ENCODE measurements at regions not wholly inside any gene's neighbourhood (a gene's known extent, or its start where the extent isn't known, plus 50 kb on each side); places are given as distances from the start of the nearest gene placed in this dataset.
"Not testable (repeated sequence)": the region's sequence is repeated elsewhere in the genome, so short reads cannot be mapped to it uniquely, and the experiment has no call there.

DNA sequence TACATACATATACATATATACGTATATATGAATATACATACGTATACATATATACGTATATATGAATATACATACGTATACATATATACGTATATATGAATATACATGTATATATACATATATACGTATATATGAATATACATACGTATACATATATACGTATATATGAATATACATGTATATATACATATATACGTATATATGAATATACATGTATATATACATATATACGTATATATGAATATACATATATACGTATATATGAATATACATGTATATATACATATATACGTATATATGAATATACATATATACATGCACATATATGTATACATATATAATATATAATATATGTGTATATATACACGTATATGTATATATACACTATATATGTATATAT, 384.0 kb downstream of the TFAP2B start:
- not testable (repeated sequence) for H3K27ac ChIP-seq (ENCODE audit: low read depth, low read length); H3K27me3 ChIP-seq (ENCODE audit: control insufficient read depth in 1 of 2, insufficient read depth in 2 of 2, low read length in 2 of 2); H3K36me3 ChIP-seq (ENCODE audit: control insufficient read depth in 1 of 2, insufficient read depth in 2 of 2, low read length in 2 of 2); H3K4me3 ChIP-seq (ENCODE audit: low read depth in 1 of 2, low read length in 2 of 2); H3K9me3 ChIP-seq (ENCODE audit: control insufficient read depth in 1 of 2, low read length in 2 of 2); H3K4me1 ChIP-seq (ENCODE audit: control insufficient read depth in 1 of 2, insufficient read depth in 2 of 2, low read length in 2 of 2); H3K9ac ChIP-seq (ENCODE audit: low read depth in 1 of 2, low read length in 2 of 2)

- Histone ChIP-seq H3K27me3 (ENCODE audit: control insufficient read depth in 1 of 2, insufficient read depth in 2 of 2, low read length in 2 of 2) (no peaks in the 10 kb centered on the region), H3K36me3 (ENCODE audit: control insufficient read depth in 1 of 2, insufficient read depth in 2 of 2, low read length in 2 of 2) (no peaks in the 10 kb centered on the region), H3K4me1 (ENCODE audit: control insufficient read depth in 1 of 2, insufficient read depth in 2 of 2, low read length in 2 of 2) (no peaks in the 10 kb centered on the region), H3K9ac (ENCODE audit: low read depth in 1 of 2, low read length in 2 of 2) (no peak overlapping the region), H3K4me3 (ENCODE audit: low read depth in 1 of 2, low read length in 2 of 2) (no peak overlapping the region), H3K27ac (ENCODE audit: low read depth, low read length) (no peak overlapping the region), H3K9me3 (ENCODE audit: control insufficient read depth in 1 of 2, low read length in 2 of 2) (no peaks in the 10 kb centered on the region)
Observed at GRCh38 chr6:51203504-51203903, 384.8 kb downstream of the TFAP2B start.

DNA sequence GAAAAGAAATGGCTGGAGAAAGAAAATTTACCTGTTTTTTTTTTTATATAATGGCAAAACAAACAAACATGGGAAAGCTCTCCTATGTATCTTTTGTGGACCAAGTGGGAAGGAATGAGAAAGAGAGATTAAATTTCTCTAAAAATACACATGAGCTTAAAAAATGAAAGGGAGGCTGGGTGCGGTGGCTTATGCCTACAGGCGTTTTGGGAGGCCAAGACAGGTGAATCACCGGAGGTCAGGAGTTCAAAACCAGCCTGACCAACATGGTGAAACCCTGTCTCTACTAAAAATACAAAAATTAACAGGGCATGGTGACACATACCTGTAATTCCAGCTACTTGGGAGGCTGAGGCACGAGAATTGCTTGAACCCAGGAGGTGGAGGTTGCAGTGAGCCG, 388.0 kb downstream of the TFAP2B start:
- H3K9me3 ChIP-seq (ENCODE audit: control insufficient read depth in 1 of 2, low read length in 2 of 2); H3K27me3 ChIP-seq (ENCODE audit: control insufficient read depth in 1 of 2, insufficient read depth in 2 of 2, low read length in 2 of 2); H3K27ac ChIP-seq (ENCODE audit: low read depth, low read length); H3K9ac ChIP-seq (ENCODE audit: low read depth in 1 of 2, low read length in 2 of 2); H3K4me1 ChIP-seq (ENCODE audit: control insufficient read depth in 1 of 2, insufficient read depth in 2 of 2, low read length in 2 of 2); H3K4me3 ChIP-seq (ENCODE audit: low read depth in 1 of 2, low read length in 2 of 2); H3K36me3 ChIP-seq (ENCODE audit: control insufficient read depth in 1 of 2, insufficient read depth in 2 of 2, low read length in 2 of 2): not testable (repeated sequence)

GRCh38 chr6:51209651-51210050, 391.0 kb downstream of the TFAP2B start:
- Histone ChIP-seq H3K27me3 (ENCODE audit: control insufficient read depth in 1 of 2, insufficient read depth in 2 of 2, low read length in 2 of 2) (peaks cover 0 to 5% of the 10 kb centered on the region in 2 donors), H3K36me3 (ENCODE audit: control insufficient read depth in 1 of 2, insufficient read depth in 2 of 2, low read length in 2 of 2) (no peaks in the 10 kb centered on the region), H3K27ac (ENCODE audit: low read depth, low read length) (no peak overlapping the region), H3K4me1 (ENCODE audit: control insufficient read depth in 1 of 2, insufficient read depth in 2 of 2, low read length in 2 of 2) (no peaks in the 10 kb centered on the region), H3K4me3 (ENCODE audit: low read depth in 1 of 2, low read length in 2 of 2) (no peak overlapping the region), H3K9ac (ENCODE audit: low read depth in 1 of 2, low read length in 2 of 2) (no peak overlapping the region), H3K9me3 (ENCODE audit: control insufficient read depth in 1 of 2, low read length in 2 of 2) (no peaks in the 10 kb centered on the region)

- no peaks in the 10 kb centered on the region for H3K9me3 ChIP-seq (ENCODE audit: control insufficient read depth in 1 of 2, low read length in 2 of 2)
- no peak overlapping the region for H3K27ac ChIP-seq (ENCODE audit: low read depth, low read length)
- no peak overlapping the region for H3K9ac ChIP-seq (ENCODE audit: low read depth in 1 of 2, low read length in 2 of 2)
- H3K36me3 ChIP-seq (ENCODE audit: control insufficient read depth in 1 of 2, insufficient read depth in 2 of 2, low read length in 2 of 2): no peaks in the 10 kb centered on the region
- H3K27me3 ChIP-seq (ENCODE audit: control insufficient read depth in 1 of 2, insufficient read depth in 2 of 2, low read length in 2 of 2): peaks cover 0 to 5% of the 10 kb centered on the region in 2 donors
- no peaks in the 10 kb centered on the region for H3K4me1 ChIP-seq (ENCODE audit: control insufficient read depth in 1 of 2, insufficient read depth in 2 of 2, low read length in 2 of 2)
- H3K4me3 ChIP-seq (ENCODE audit: low read depth in 1 of 2, low read length in 2 of 2): peak overlapping the region in 1 of 2 donors; percentile 17
Observed at GRCh38 chr6:51213811-51214210, 395.1 kb downstream of the TFAP2B start.

GRCh38 chr6:51214442-51214841, 395.8 kb downstream of the TFAP2B start:
- Histone ChIP-seq H3K4me3 (ENCODE audit: low read depth in 1 of 2, low read length in 2 of 2) (no peak overlapping the region), H3K27ac (ENCODE audit: low read depth, low read length) (no peak overlapping the region), H3K4me1 (ENCODE audit: control insufficient read depth in 1 of 2, insufficient read depth in 2 of 2, low read length in 2 of 2) (no peaks in the 10 kb centered on the region), H3K27me3 (ENCODE audit: control insufficient read depth in 1 of 2, insufficient read depth in 2 of 2, low read length in 2 of 2) (peaks cover 0 to 5% of the 10 kb centered on the region in 2 donors), H3K36me3 (ENCODE audit: control insufficient read depth in 1 of 2, insufficient read depth in 2 of 2, low read length in 2 of 2) (no peaks in the 10 kb centered on the region), H3K9me3 (ENCODE audit: control insufficient read depth in 1 of 2, low read length in 2 of 2) (no peaks in the 10 kb centered on the region), H3K9ac (ENCODE audit: low read depth in 1 of 2, low read length in 2 of 2) (no peak overlapping the region)

- H3K36me3 ChIP-seq (ENCODE audit: control insufficient read depth in 1 of 2, insufficient read depth in 2 of 2, low read length in 2 of 2): no peaks in the 10 kb centered on the region
- H3K4me1 ChIP-seq (ENCODE audit: control insufficient read depth in 1 of 2, insufficient read depth in 2 of 2, low read length in 2 of 2): no peaks in the 10 kb centered on the region
- H3K27me3 ChIP-seq (ENCODE audit: control insufficient read depth in 1 of 2, insufficient read depth in 2 of 2, low read length in 2 of 2): peaks cover 0 to 5% of the 10 kb centered on the region in 2 donors
- no peak overlapping the region for H3K9ac ChIP-seq (ENCODE audit: low read depth in 1 of 2, low read length in 2 of 2)
- no peak overlapping the region for H3K4me3 ChIP-seq (ENCODE audit: low read depth in 1 of 2, low read length in 2 of 2)
- H3K27ac ChIP-seq (ENCODE audit: low read depth, low read length): no peak overlapping the region
- H3K9me3 ChIP-seq (ENCODE audit: control insufficient read depth in 1 of 2, low read length in 2 of 2): no peaks in the 10 kb centered on the region
Observed at GRCh38 chr6:51218181-51218580, 399.5 kb downstream of the TFAP2B start.

- H3K27me3 ChIP-seq (ENCODE audit: control insufficient read depth in 1 of 2, insufficient read depth in 2 of 2, low read length in 2 of 2); H3K4me1 ChIP-seq (ENCODE audit: control insufficient read depth in 1 of 2, insufficient read depth in 2 of 2, low read length in 2 of 2); H3K27ac ChIP-seq (ENCODE audit: low read depth, low read length); H3K4me3 ChIP-seq (ENCODE audit: low read depth in 1 of 2, low read length in 2 of 2); H3K9ac ChIP-seq (ENCODE audit: low read depth in 1 of 2, low read length in 2 of 2); H3K36me3 ChIP-seq (ENCODE audit: control insufficient read depth in 1 of 2, insufficient read depth in 2 of 2, low read length in 2 of 2); H3K9me3 ChIP-seq (ENCODE audit: control insufficient read depth in 1 of 2, low read length in 2 of 2): not testable (repeated sequence)
Observed at GRCh38 chr6:51224580-51225240, 406.0 kb downstream of the TFAP2B start.

DNA sequence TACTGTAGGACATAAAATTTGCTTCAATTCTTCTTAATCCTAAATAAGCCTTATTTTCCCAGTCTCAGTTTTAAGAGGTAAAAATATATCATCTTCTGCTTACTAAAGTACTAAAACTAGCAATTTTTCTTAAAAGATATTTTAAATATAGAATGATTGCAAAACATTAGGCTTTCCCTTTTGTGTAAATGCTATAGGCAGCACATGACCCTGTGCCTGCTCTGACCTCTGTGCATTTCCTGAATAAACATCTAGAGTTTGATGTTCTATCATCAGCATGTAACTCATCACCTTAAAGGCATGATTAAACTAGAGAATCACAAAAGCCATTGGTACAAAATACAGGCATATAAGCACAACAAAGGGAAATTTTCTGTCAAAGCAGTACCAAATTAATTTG, 422.7 kb downstream of the TFAP2B start:
- no peak overlapping the region for H3K4me3 ChIP-seq (ENCODE audit: low read depth in 1 of 2, low read length in 2 of 2)
- H3K27me3 ChIP-seq (ENCODE audit: control insufficient read depth in 1 of 2, insufficient read depth in 2 of 2, low read length in 2 of 2): no peaks in the 10 kb centered on the region
- no peaks in the 10 kb centered on the region for H3K4me1 ChIP-seq (ENCODE audit: control insufficient read depth in 1 of 2, insufficient read depth in 2 of 2, low read length in 2 of 2)
- no peak overlapping the region for H3K9ac ChIP-seq (ENCODE audit: low read depth in 1 of 2, low read length in 2 of 2)
- no peaks in the 10 kb centered on the region for H3K36me3 ChIP-seq (ENCODE audit: control insufficient read depth in 1 of 2, insufficient read depth in 2 of 2, low read length in 2 of 2)
- no peaks in the 10 kb centered on the region for H3K9me3 ChIP-seq (ENCODE audit: control insufficient read depth in 1 of 2, low read length in 2 of 2)
- no peak overlapping the region for H3K27ac ChIP-seq (ENCODE audit: low read depth, low read length)

- H3K9me3 ChIP-seq (ENCODE audit: control insufficient read depth in 1 of 2, low read length in 2 of 2): no peaks in the 10 kb centered on the region
- H3K36me3 ChIP-seq (ENCODE audit: control insufficient read depth in 1 of 2, insufficient read depth in 2 of 2, low read length in 2 of 2): no peaks in the 10 kb centered on the region
- no peaks in the 10 kb centered on the region for H3K4me1 ChIP-seq (ENCODE audit: control insufficient read depth in 1 of 2, insufficient read depth in 2 of 2, low read length in 2 of 2)
- H3K9ac ChIP-seq (ENCODE audit: low read depth in 1 of 2, low read length in 2 of 2): no peak overlapping the region
- no peak overlapping the region for H3K4me3 ChIP-seq (ENCODE audit: low read depth in 1 of 2, low read length in 2 of 2)
- no peaks in the 10 kb centered on the region for H3K27me3 ChIP-seq (ENCODE audit: control insufficient read depth in 1 of 2, insufficient read depth in 2 of 2, low read length in 2 of 2)
- no peak overlapping the region for H3K27ac ChIP-seq (ENCODE audit: low read depth, low read length)
Observed at GRCh38 chr6:51249798-51250197, 431.1 kb downstream of the TFAP2B start.

GRCh38 chr6:51250317-51250716, 431.6 kb downstream of the TFAP2B start:
- H3K4me3 ChIP-seq (ENCODE audit: low read depth in 1 of 2, low read length in 2 of 2): no peak overlapping the region
- no peak overlapping the region for H3K9ac ChIP-seq (ENCODE audit: low read depth in 1 of 2, low read length in 2 of 2)
- H3K4me1 ChIP-seq (ENCODE audit: control insufficient read depth in 1 of 2, insufficient read depth in 2 of 2, low read length in 2 of 2): no peaks in the 10 kb centered on the region
- H3K27me3 ChIP-seq (ENCODE audit: control insufficient read depth in 1 of 2, insufficient read depth in 2 of 2, low read length in 2 of 2): no peaks in the 10 kb centered on the region
- H3K9me3 ChIP-seq (ENCODE audit: control insufficient read depth in 1 of 2, low read length in 2 of 2): no peaks in the 10 kb centered on the region
- H3K27ac ChIP-seq (ENCODE audit: low read depth, low read length): no peak overlapping the region
- no peaks in the 10 kb centered on the region for H3K36me3 ChIP-seq (ENCODE audit: control insufficient read depth in 1 of 2, insufficient read depth in 2 of 2, low read length in 2 of 2)

Data from duodenal mucosa (tissue), 2 donors.